Suprapubic skin (tissue), 3 donors: ENCODE measurements at regions not wholly inside any gene's neighbourhood (a gene's known extent, or its start where the extent isn't known, plus 50 kb on each side); places are given as distances from the start of the nearest gene placed in this dataset.

Experiments
- CTCF ChIP-seq, 2 donors: fragments of 200-600 bp in 1 of 2; fragments of 450-650 bp in 1 of 2; sonication (generic) in 1 of 2; IDR thresholded peaks; one replicate each; pipeline ENCODE4 v1.5.1; 2016 to 2019; ENCODE audit warnings: antibody characterized with exemption in 2 of 2, mild to moderate bottlenecking in 1 of 2, moderate library complexity in 1 of 2
- POLR2AphosphoS5 ChIP-seq, 3 donors: sonication (generic); formaldehyde crosslinking; IDR thresholded peaks; one replicate each; pipeline ENCODE4 v1.6.1; 2017; ENCODE audit warnings: antibody characterized with exemption in 3 of 3

GRCh38 chr6:119760046-119760445, 410.5 kb upstream of the MAN1A1 start:
- TF ChIP-seq CTCF (IDR thresholded peaks at IDR 0.05) (no peak), POLR2AphosphoS5 (IDR thresholded peaks at IDR 0.05) (no peak)
